Vagina (tissue), 2 donors: ENCODE measurements at regions not wholly inside any gene's neighbourhood (a gene's known extent, or its start where the extent isn't known, plus 50 kb on each side); places are given as distances from the start of the nearest gene placed in this dataset.

Experiments used
- POLR2A ChIP-seq, 2 donors: fragments of 450-650 bp; IDR thresholded peaks; one replicate each; pipeline ENCODE4 v1.6.1; 2017; ENCODE audit warnings: antibody characterized with exemption in 2 of 2, mild to moderate bottlenecking in 2 of 2, moderate library complexity in 2 of 2
- POLR2AphosphoS5 ChIP-seq, 2 donors: sonication (generic); formaldehyde crosslinking; IDR thresholded peaks; one replicate each; pipeline ENCODE4 v1.9.0; 2017; ENCODE audit warnings: antibody characterized with exemption in 2 of 2, mild to moderate bottlenecking in 2 of 2, low read depth in 1 of 2; ENCODE audit not compliant: insufficient read depth in 1 of 2
- TF ChIP-seq, protein P1 (sequence below), 3 experiments: fragments of 450-650 bp in 2 of 3; fragments of 200-600 bp in 1 of 3; sonication (generic) in 1 of 3; IDR thresholded peaks; one replicate each; pipeline ENCODE4 v1.5.1; 2017 to 2019; ENCODE audit warnings: antibody characterized with exemption in 3 of 3, mild to moderate bottlenecking in 2 of 3, moderate library complexity in 2 of 3

DNA sequence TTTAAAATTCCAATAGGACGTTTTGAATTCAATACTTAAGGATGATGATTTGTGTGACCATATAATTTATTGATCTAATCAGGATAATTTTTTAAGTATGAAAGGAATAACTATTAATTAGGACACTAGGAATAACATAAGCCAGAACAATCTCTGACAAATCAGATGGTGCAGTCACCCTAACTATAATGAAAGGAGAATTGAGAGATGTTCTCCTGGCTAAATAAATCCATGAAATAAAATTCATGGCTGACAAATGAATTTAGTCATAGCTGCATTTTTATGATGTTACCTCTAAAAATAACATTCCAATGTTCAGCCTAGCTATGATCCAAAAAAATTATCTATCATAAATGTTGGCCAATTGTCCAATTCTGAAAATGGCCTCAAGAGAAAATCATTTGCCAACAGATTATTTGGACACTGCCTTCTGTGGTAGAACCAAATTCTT is 190.6 kb upstream of the NEIL3 start:
- TF ChIP-seq POLR2AphosphoS5 (IDR thresholded peaks at IDR 0.05; ENCODE audit: insufficient read depth in 1 of 2, low read depth in 1 of 2) = no peak
- TF ChIP-seq, protein P1, sequence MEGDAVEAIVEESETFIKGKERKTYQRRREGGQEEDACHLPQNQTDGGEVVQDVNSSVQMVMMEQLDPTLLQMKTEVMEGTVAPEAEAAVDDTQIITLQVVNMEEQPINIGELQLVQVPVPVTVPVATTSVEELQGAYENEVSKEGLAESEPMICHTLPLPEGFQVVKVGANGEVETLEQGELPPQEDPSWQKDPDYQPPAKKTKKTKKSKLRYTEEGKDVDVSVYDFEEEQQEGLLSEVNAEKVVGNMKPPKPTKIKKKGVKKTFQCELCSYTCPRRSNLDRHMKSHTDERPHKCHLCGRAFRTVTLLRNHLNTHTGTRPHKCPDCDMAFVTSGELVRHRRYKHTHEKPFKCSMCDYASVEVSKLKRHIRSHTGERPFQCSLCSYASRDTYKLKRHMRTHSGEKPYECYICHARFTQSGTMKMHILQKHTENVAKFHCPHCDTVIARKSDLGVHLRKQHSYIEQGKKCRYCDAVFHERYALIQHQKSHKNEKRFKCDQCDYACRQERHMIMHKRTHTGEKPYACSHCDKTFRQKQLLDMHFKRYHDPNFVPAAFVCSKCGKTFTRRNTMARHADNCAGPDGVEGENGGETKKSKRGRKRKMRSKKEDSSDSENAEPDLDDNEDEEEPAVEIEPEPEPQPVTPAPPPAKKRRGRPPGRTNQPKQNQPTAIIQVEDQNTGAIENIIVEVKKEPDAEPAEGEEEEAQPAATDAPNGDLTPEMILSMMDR (IDR thresholded peaks at IDR 0.05) = no peak
- no peak for TF ChIP-seq POLR2A (IDR thresholded peaks at IDR 0.05)
